ENCODE measurements at regions not wholly inside any gene's neighbourhood (a gene's known extent, or its start where the extent isn't known, plus 50 kb on each side); places are given as distances from the start of the nearest gene placed in this dataset.

- Histone ChIP-seq H3K27ac (ENCODE audit: low read length) (no peak overlapping the region), H3K4me3 (ENCODE audit: low read length) (no peak overlapping the region), H3K27me3 (ENCODE audit: control insufficient read depth, insufficient read depth, low read length) (no peaks in the 10 kb centered on the region), H3K9me3 (ENCODE audit: control insufficient read depth, insufficient read depth, low read length) (no peaks in the 10 kb centered on the region), H3K4me1 (ENCODE audit: control insufficient read depth, insufficient read depth, low read length) (no peaks in the 10 kb centered on the region), H3K36me3 (ENCODE audit: control insufficient read depth, insufficient read depth, low read length) (no peaks in the 10 kb centered on the region)
- no peaks in the 10 kb centered on the region for H3K4me1 Mint-ChIP-seq
- H3K36me3 Mint-ChIP-seq: peaks cover 9% of the 10 kb centered on the region
- ATAC-seq: no peak
- DNase-seq: no peak
- H3K27ac Mint-ChIP-seq: no peak overlapping the region
- intact Hi-C loops (cut with micrococcal nuclease): no loop called here
- TF ChIP-seq CTCF (IDR thresholded peaks at IDR 0.05): no peak
- no peaks in the 10 kb centered on the region for H3K27me3 Mint-ChIP-seq (ENCODE audit: low read depth in 2 of 2)
- WGBS (ENCODE audit: insufficient coverage): no CpG with 5 or more reads among the region's 1 CpG
- H3K4me3 Mint-ChIP-seq: no peak overlapping the region
- H3K9me3 Mint-ChIP-seq: peaks cover 4 to 5% of the 10 kb centered on the region in 2 donors
Measured at GRCh38 chr4:31651541-31651940, 931.4 kb downstream of the PCDH7 start.

- intact Hi-C loops (cut with micrococcal nuclease): no loop called here
- no peak for TF ChIP-seq CTCF (IDR thresholded peaks at IDR 0.05)
Measured at GRCh38 chr4:31655328-31655727, 935.2 kb downstream of the PCDH7 start.

GRCh38 chr4:31657859-31658570 lies 937.8 kb downstream of the PCDH7 start:
- no peak overlapping the region for H3K4me3 ChIP-seq (ENCODE audit: low read length)
- WGBS (ENCODE audit: insufficient coverage): no CpG with 5 or more reads among the region's 5 CpGs
- H3K36me3 ChIP-seq (ENCODE audit: control insufficient read depth, insufficient read depth, low read length): no peaks in the 10 kb centered on the region
- H3K4me3 Mint-ChIP-seq: no peak overlapping the region
- H3K27me3 ChIP-seq (ENCODE audit: control insufficient read depth, insufficient read depth, low read length): no peaks in the 10 kb centered on the region
- no peaks in the 10 kb centered on the region for H3K9me3 ChIP-seq (ENCODE audit: control insufficient read depth, insufficient read depth, low read length)
- H3K9me3 Mint-ChIP-seq: peaks cover 6 to 12% of the 10 kb centered on the region in 2 donors
- H3K27me3 Mint-ChIP-seq (ENCODE audit: low read depth in 2 of 2): no peaks in the 10 kb centered on the region
- no peak overlapping the region for H3K27ac Mint-ChIP-seq
- H3K4me1 ChIP-seq (ENCODE audit: control insufficient read depth, insufficient read depth, low read length): no peaks in the 10 kb centered on the region
- H3K27ac ChIP-seq (ENCODE audit: low read length): no peak overlapping the region
- ATAC-seq (no peak), DNase-seq (no peak)
- TF ChIP-seq CTCF (IDR thresholded peaks at IDR 0.05): no peak
- peaks cover under 1% of the 10 kb centered on the region for H3K36me3 Mint-ChIP-seq
- intact Hi-C loops (cut with micrococcal nuclease): no loop called here
- H3K4me1 Mint-ChIP-seq: no peaks in the 10 kb centered on the region

More at GRCh38 chr4:31655328-31655727, 935.2 kb downstream of the PCDH7 start:
- no peak overlapping the region for H3K27ac ChIP-seq (ENCODE audit: low read length)
- Mint-ChIP-seq H3K27ac (no peak overlapping the region), H3K4me1 (no peaks in the 10 kb centered on the region), H3K36me3 (peaks cover 9% of the 10 kb centered on the region), H3K4me3 (no peak overlapping the region), H3K9me3 (peaks cover 2 to 6% of the 10 kb centered on the region in 2 donors), H3K27me3 (ENCODE audit: low read depth in 2 of 2) (no peaks in the 10 kb centered on the region)
- ATAC-seq (no peak), DNase-seq (no peak)
- no peaks in the 10 kb centered on the region for H3K4me1 ChIP-seq (ENCODE audit: control insufficient read depth, insufficient read depth, low read length)
- no peak overlapping the region for H3K4me3 ChIP-seq (ENCODE audit: low read length)
- no peaks in the 10 kb centered on the region for H3K9me3 ChIP-seq (ENCODE audit: control insufficient read depth, insufficient read depth, low read length)
- H3K27me3 ChIP-seq (ENCODE audit: control insufficient read depth, insufficient read depth, low read length): no peaks in the 10 kb centered on the region
- H3K36me3 ChIP-seq (ENCODE audit: control insufficient read depth, insufficient read depth, low read length): no peaks in the 10 kb centered on the region

- H3K27me3 ChIP-seq (ENCODE audit: control insufficient read depth, insufficient read depth, low read length): no peaks in the 10 kb centered on the region
- DNase-seq (no peak), ATAC-seq (no peak)
- no peaks in the 10 kb centered on the region for H3K4me1 ChIP-seq (ENCODE audit: control insufficient read depth, insufficient read depth, low read length)
- Mint-ChIP-seq H3K27ac (no peak overlapping the region), H3K9me3 (peaks cover 5 to 22% of the 10 kb centered on the region in 2 donors), H3K36me3 (peaks cover 5% of the 10 kb centered on the region), H3K4me3 (no peak overlapping the region), H3K4me1 (no peaks in the 10 kb centered on the region), H3K27me3 (ENCODE audit: low read depth in 2 of 2) (no peaks in the 10 kb centered on the region)
- no peaks in the 10 kb centered on the region for H3K9me3 ChIP-seq (ENCODE audit: control insufficient read depth, insufficient read depth, low read length)
- no peaks in the 10 kb centered on the region for H3K36me3 ChIP-seq (ENCODE audit: control insufficient read depth, insufficient read depth, low read length)
- TF ChIP-seq CTCF (IDR thresholded peaks at IDR 0.05): no peak
- intact Hi-C loops (cut with micrococcal nuclease): no loop called here
- no peak overlapping the region for H3K27ac ChIP-seq (ENCODE audit: low read length)
- H3K4me3 ChIP-seq (ENCODE audit: low read length): no peak overlapping the region
- WGBS (ENCODE audit: insufficient coverage): 50% methylated on average over 1 of the region's 1 CpG
Measured at GRCh38 chr4:31660916-31661315, 940.7 kb downstream of the PCDH7 start.

Data from natural killer cell (primary cell).